A549 (cell line): ENCODE measurements at regions not wholly inside any gene's neighbourhood (a gene's known extent, or its start where the extent isn't known, plus 50 kb on each side); places are given as distances from the start of the nearest gene placed in this dataset.

Source experiments
- ATAC-seq, 2 experiments: fragments of 200-7000 bp in 1 of 2; fragments of >200 bp in 1 of 2; cut with Nextera tagmentation in 1 of 2; cut with Tn5 transposase in 1 of 2; 3 replicates each; pipeline versions ENCODE4 v1.8.0 to v1.9.1; 2018 to 2020; ENCODE audit warnings: mild to moderate bottlenecking in 1 of 2, moderate library complexity in 1 of 2
- CTCF ChIA-PET: fragments of 300-600 bp; sonication (Branson Sonifier 250); formaldehyde crosslinking; extraction: SDS; loops from one replicate; lab custom pipeline; 2021; ENCODE audit warnings: antibody characterized with exemption, inconsistent platforms; lab: Yijun Ruan, JAX
- POLR2A ChIA-PET: fragments of 350-600 bp; formaldehyde crosslinking; extraction: SDS; loops from one replicate; lab custom pipeline; 2021; ENCODE audit warnings: antibody characterized with exemption, inconsistent platforms; lab: Yijun Ruan, JAX
- DNase-seq, 2 experiments: peaks; one replicate each; pipeline versions ENCODE4 v3.0.0 to v3.0.0-alpha.2; 2011 to 2016; ENCODE audit warnings: low read depth in 1 of 2, low spot score in 1 of 2
- FAIRE-seq: peaks from 2 replicates; lab custom pipeline; 2011; peaks lifted over from hg19 to GRCh38; lab: Jason Lieb, UNC
- H3K27ac ChIP-seq, 2 experiments: fragments of >200 bp; sonication (Bioruptor Twin); formaldehyde crosslinking; 3 replicates each; pipeline ENCODE4 v1.5.1; 2016 to 2017
- H3K4me1 ChIP-seq: fragments of >200 bp; sonication (Bioruptor Twin); formaldehyde crosslinking; 3 replicates; pipeline ENCODE4 v1.6.1; 2016
- H3K4me2 ChIP-seq: fragments of >200 bp; sonication (Bioruptor Twin); formaldehyde crosslinking; 3 replicates; pipeline ENCODE4 v1.6.1; 2016
- H3K4me3 ChIP-seq: fragments of >200 bp; sonication (Bioruptor Twin); formaldehyde crosslinking; 3 replicates; pipeline ENCODE4 v1.5.1; 2016
- H3K9me3 ChIP-seq: fragments of >200 bp; sonication (Bioruptor Twin); formaldehyde crosslinking; 3 replicates; pipeline ENCODE4 v1.6.1; 2016
- BHLHE40 ChIP-seq: IDR thresholded peaks from 2 replicates; pipeline ENCODE4 v1.6.1; 2012; ENCODE audit warnings: low read depth, low read length, inconsistent platforms
- CBX2 ChIP-seq: fragments of 200-600 bp; sonication (generic); IDR thresholded peaks from 2 replicates; pipeline ENCODE4 v1.6.1; 2016; ENCODE audit warnings: low read depth, mild to moderate bottlenecking, borderline replicate concordance
- EP300 ChIP-seq, 2 experiments: fragments of >200 bp; sonication (Bioruptor Twin); formaldehyde crosslinking; IDR thresholded peaks; 2 replicates in 1 of 2; 3 replicates in 1 of 2; pipeline ENCODE4 v1.6.1; 2016 to 2017
- FOXS1 ChIP-seq: fragments of 250-450 bp; sonication (Bioruptor Pico); IDR thresholded peaks from 2 replicates; pipeline ENCODE4 v1.5.0; 2020; ENCODE audit warnings: mild to moderate bottlenecking, moderate library complexity
- HDAC2 ChIP-seq: fragments of 200-600 bp; sonication (generic); IDR thresholded peaks from 2 replicates; pipeline ENCODE4 v1.6.1; 2016
- HEYL ChIP-seq: fragments of 250-450 bp; sonication (Bioruptor Pico); IDR thresholded peaks from 2 replicates; pipeline ENCODE4 v1.8.0; 2021; ENCODE audit warnings: mild to moderate bottlenecking, moderate library complexity
- HOXA7 ChIP-seq: fragments of 250-450 bp; sonication (Bioruptor Pico); IDR thresholded peaks from 2 replicates; pipeline ENCODE4 v1.5.0; 2020; ENCODE audit warnings: mild to moderate bottlenecking, moderate library complexity
- HOXB5 ChIP-seq: fragments of 250-450 bp; sonication (Bioruptor Pico); IDR thresholded peaks from 2 replicates; pipeline ENCODE4 v1.5.0; 2020; ENCODE audit warnings: mild to moderate bottlenecking, moderate library complexity
- JUN ChIP-seq, 2 experiments: fragments of >200 bp; sonication (Bioruptor Twin); formaldehyde crosslinking; IDR thresholded peaks; 2 replicates in 1 of 2; 3 replicates in 1 of 2; pipeline ENCODE4 v1.6.1; 2016 to 2017
- JUNB ChIP-seq: fragments of >200 bp; sonication (Bioruptor Twin); formaldehyde crosslinking; IDR thresholded peaks from 2 replicates; pipeline ENCODE4 v1.6.1; 2016
- KDM1A ChIP-seq: fragments of 200-600 bp; sonication (generic); IDR thresholded peaks from 2 replicates; pipeline ENCODE4 v1.6.1; 2016; ENCODE audit warnings: low read depth, mild to moderate bottlenecking
- KDM5A ChIP-seq: fragments of 200-600 bp; sonication (generic); IDR thresholded peaks from 2 replicates; pipeline ENCODE4 v1.6.1; 2016; ENCODE audit warnings: antibody characterized with exemption, mild to moderate bottlenecking
- MAZ ChIP-seq: fragments of 150-350 bp; IDR thresholded peaks from 2 replicates; pipeline ENCODE4 v1.6.1; 2014; ENCODE audit warnings: antibody characterized with exemption, low read depth, low read length, borderline replicate concordance
- MYC ChIP-seq: IDR thresholded peaks from 2 replicates; pipeline ENCODE4 v1.6.1; 2012; ENCODE audit warnings: mild to moderate bottlenecking, inconsistent platforms, low read length, improper control_type of control experiment, borderline replicate concordance
- NFE2L2 ChIP-seq: fragments of 150-350 bp; conservative IDR thresholded peaks from 2 replicates; pipeline ENCODE4 v1.6.1; 2014; ENCODE audit warnings: low read length
- NR3C1 ChIP-seq: fragments of >200 bp; sonication (Bioruptor Twin); formaldehyde crosslinking; IDR thresholded peaks from 3 replicates; pipeline ENCODE4 v1.6.1; 2017
- POLR2A ChIP-seq: IDR thresholded peaks from 2 replicates; pipeline ENCODE4 v1.6.1; 2012; ENCODE audit warnings: mild to moderate bottlenecking, low read length
- POLR2AphosphoS2 ChIP-seq: conservative IDR thresholded peaks from 2 replicates; pipeline ENCODE4 v1.6.1; 2012; ENCODE audit warnings: low read length, improper control_type of control experiment, inconsistent platforms
- RAD21 ChIP-seq, 2 experiments: fragments of >200 bp in 1 of 2; sonication (Bioruptor Twin) in 1 of 2; formaldehyde crosslinking in 1 of 2; IDR thresholded peaks in 1 of 2; conservative IDR thresholded peaks in 1 of 2; 2 replicates in 1 of 2; 3 replicates in 1 of 2; pipeline ENCODE4 v1.6.1; 2012 to 2018; ENCODE audit warnings: inconsistent platforms in 1 of 2
- SMC3 ChIP-seq: fragments of >200 bp; sonication (Bioruptor Twin); formaldehyde crosslinking; IDR thresholded peaks from 3 replicates; pipeline ENCODE4 v1.6.1; 2018; ENCODE audit warnings: inconsistent platforms
- SREBF2 ChIP-seq: fragments of 450-650 bp; IDR thresholded peaks from 2 replicates; pipeline ENCODE4 v1.6.1; 2014; ENCODE audit warnings: mild to moderate bottlenecking, moderate library complexity
- TP53 ChIP-seq: fragments of 250-450 bp; sonication (Bioruptor Pico); IDR thresholded peaks from 2 replicates; pipeline ENCODE4 v1.5.0; 2021; ENCODE audit warnings: mild to moderate bottlenecking, moderate library complexity
- ZC3H11A ChIP-seq: fragments of 450-650 bp; IDR thresholded peaks from 2 replicates; pipeline ENCODE4 v1.6.1; 2014; ENCODE audit warnings: antibody characterized with exemption, mild to moderate bottlenecking
- ZFP36 ChIP-seq: fragments of 450-650 bp; IDR thresholded peaks from 2 replicates; pipeline ENCODE4 v1.6.1; 2014; ENCODE audit warnings: borderline replicate concordance; ENCODE audit not compliant: partially characterized antibody
- ZNF302 ChIP-seq: fragments of 250-450 bp; sonication (Bioruptor Pico); IDR thresholded peaks from 2 replicates; pipeline ENCODE4 v1.9.0; 2021; ENCODE audit warnings: inconsistent platforms, mild to moderate bottlenecking, moderate library complexity
- ZSCAN20 ChIP-seq: fragments of 250-450 bp; sonication (Bioruptor Pico); IDR thresholded peaks from 2 replicates; pipeline ENCODE4 v1.8.0; 2022; ENCODE audit warnings: mild to moderate bottlenecking, moderate library complexity
- WGBS: methylation state at CpG from one replicate; pipeline ENCODE4 v1.1.6; 2017; ENCODE audit errors: missing lambda C conversion rate; 5-methylcytosine and 5-hydroxymethylcytosine counted together
- TF ChIP-seq, protein P1 (sequence below): fragments of >200 bp; sonication (Bioruptor Twin); formaldehyde crosslinking; IDR thresholded peaks from 2 replicates; pipeline ENCODE4 v1.6.1; 2016
- TF ChIP-seq, protein P2 (sequence below): fragments of >200 bp; sonication (Bioruptor Twin); formaldehyde crosslinking; IDR thresholded peaks from 3 replicates; pipeline ENCODE4 v1.5.1; 2016
- TF ChIP-seq, protein P3 (sequence below): IDR thresholded peaks from 2 replicates; pipeline ENCODE4 v1.6.1; 2012
- TF ChIP-seq, protein P4 (sequence below): IDR thresholded peaks from 2 replicates; pipeline ENCODE4 v1.6.1; 2012

DNA sequence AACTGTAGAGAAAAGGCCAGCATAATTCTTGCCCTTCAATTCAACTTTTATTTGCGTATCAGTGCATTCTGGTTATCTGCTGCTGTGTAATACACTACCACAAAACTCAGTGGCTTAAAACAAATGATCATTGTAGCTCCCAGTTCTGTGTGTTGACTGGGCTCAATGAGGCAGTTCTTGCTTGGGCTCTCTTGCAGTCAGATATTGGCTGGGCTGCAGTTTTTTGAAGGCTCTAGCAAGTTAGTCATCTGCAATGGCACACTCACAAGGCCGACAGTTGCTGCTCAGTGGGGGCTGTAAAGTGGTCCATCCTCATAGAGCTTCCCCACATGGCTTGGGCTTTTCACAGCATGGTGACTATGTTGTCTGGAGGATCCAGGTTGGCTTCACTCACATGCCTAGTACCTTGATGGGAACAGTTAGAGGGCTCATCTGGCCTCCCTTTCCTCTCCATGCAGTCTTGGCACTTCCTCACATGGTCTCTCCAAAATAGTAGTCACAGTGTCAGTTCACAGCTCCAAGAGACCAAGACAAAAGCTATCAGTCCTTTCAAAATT is 110.6 kb upstream of the TNP1 start:
- no peak overlapping the region for H3K4me2 ChIP-seq
- FAIRE-seq: no peak
- H3K27ac ChIP-seq: no peak overlapping the region
- no peaks in the 10 kb centered on the region for H3K4me1 ChIP-seq
- H3K9me3 ChIP-seq: no peaks in the 10 kb centered on the region
- DNase-seq: no peak
- TF ChIP-seq EP300 (IDR thresholded peaks at IDR 0.05) (no peak), HEYL (CRISPR knock-in tag) (no peak), ZNF302 (no peak), ZSCAN20 (CRISPR knock-in tag) (no peak), TP53 (CRISPR knock-in tag) (no peak), RAD21 (conservative IDR thresholded peaks at IDR 0.05 in 1 of 2, IDR thresholded peaks at IDR 0.05 in 1 of 2) (no peak), KDM1A (no peak), CBX2 (no peak), JUNB (no peak), JUN (IDR thresholded peaks at IDR 0.05) (no peak), FOXS1 (no peak), HOXA7 (CRISPR knock-in tag) (no peak), ZC3H11A (no peak), BHLHE40 (no peak), MAZ (no peak)
- TF ChIP-seq, protein P1, sequence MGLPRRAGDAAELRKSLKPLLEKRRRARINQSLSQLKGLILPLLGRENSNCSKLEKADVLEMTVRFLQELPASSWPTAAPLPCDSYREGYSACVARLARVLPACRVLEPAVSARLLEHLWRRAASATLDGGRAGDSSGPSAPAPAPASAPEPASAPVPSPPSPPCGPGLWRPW: no peak
- TF ChIP-seq, protein P2, sequence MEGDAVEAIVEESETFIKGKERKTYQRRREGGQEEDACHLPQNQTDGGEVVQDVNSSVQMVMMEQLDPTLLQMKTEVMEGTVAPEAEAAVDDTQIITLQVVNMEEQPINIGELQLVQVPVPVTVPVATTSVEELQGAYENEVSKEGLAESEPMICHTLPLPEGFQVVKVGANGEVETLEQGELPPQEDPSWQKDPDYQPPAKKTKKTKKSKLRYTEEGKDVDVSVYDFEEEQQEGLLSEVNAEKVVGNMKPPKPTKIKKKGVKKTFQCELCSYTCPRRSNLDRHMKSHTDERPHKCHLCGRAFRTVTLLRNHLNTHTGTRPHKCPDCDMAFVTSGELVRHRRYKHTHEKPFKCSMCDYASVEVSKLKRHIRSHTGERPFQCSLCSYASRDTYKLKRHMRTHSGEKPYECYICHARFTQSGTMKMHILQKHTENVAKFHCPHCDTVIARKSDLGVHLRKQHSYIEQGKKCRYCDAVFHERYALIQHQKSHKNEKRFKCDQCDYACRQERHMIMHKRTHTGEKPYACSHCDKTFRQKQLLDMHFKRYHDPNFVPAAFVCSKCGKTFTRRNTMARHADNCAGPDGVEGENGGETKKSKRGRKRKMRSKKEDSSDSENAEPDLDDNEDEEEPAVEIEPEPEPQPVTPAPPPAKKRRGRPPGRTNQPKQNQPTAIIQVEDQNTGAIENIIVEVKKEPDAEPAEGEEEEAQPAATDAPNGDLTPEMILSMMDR: no peak
- TF ChIP-seq, protein P3, sequence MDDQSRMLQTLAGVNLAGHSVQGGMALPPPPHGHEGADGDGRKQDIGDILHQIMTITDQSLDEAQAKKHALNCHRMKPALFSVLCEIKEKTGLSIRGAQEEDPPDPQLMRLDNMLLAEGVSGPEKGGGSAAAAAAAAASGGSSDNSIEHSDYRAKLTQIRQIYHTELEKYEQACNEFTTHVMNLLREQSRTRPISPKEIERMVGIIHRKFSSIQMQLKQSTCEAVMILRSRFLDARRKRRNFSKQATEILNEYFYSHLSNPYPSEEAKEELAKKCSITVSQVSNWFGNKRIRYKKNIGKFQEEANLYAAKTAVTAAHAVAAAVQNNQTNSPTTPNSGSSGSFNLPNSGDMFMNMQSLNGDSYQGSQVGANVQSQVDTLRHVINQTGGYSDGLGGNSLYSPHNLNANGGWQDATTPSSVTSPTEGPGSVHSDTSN: no peak
- TF ChIP-seq, protein P4, sequence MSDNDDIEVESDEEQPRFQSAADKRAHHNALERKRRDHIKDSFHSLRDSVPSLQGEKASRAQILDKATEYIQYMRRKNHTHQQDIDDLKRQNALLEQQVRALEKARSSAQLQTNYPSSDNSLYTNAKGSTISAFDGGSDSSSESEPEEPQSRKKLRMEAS: no peak
- ATAC-seq: no peak
- 13% methylated on average over 2 of the region's 2 CpGs for WGBS
- CTCF ChIA-PET: interaction anchor here (0.8 kb wide), 1 partner anchor 11 kb away, joined by 3 read pairs; no protein-coding TSS in a partner anchor
- no peak overlapping the region for H3K4me3 ChIP-seq
- POLR2A ChIA-PET: no interaction called here

DNA sequence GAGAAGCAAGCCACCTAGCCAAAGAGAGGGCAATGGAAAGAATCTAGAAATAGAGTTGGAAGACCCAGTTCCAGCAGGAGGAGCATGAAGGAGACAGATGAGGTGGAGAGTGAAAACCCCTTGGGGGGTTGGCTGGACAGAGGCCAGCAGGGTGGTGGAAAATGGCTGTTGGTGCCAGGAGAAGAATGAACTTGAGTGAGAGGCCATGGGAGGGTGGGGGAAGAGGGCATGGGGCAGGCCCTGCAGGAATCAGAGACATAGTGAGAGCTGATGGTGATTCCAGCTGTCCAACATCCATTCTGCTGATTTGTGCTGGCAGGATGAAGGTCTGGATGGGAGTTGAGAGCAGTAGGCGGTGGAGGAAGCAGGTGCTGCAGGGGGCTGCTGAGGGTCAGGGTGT is 108.0 kb upstream of the TNP1 start:
- Histone ChIP-seq H3K27ac (no peak overlapping the region), H3K9me3 (no peaks in the 10 kb centered on the region)
- ATAC-seq (no peak), FAIRE-seq (no peak), DNase-seq (no peak)
- WGBS: 63% methylated on average over 1 of the region's 1 CpG
- POLR2A ChIA-PET: no interaction called here
- CTCF ChIA-PET: interaction anchor here (1.2 kb wide), 1 partner anchor 11 kb away, joined by 3 read pairs; no protein-coding TSS in a partner anchor
- TF ChIP-seq KDM1A (no peak), HOXB5 (CRISPR knock-in tag) (no peak), NR3C1 (no peak), BHLHE40 (no peak), EP300 (IDR thresholded peaks at IDR 0.05) (no peak), ZFP36 (no peak), HDAC2 (no peak), NFE2L2 (no peak), TP53 (CRISPR knock-in tag) (no peak), SREBF2 (no peak), POLR2A (no peak), ZNF302 (no peak), JUN (IDR thresholded peaks at IDR 0.05) (no peak), KDM5A (no peak), SMC3 (no peak), POLR2AphosphoS2 (no peak), MYC (no peak)
- TF ChIP-seq, protein P3: no peak
- TF ChIP-seq, protein P2: no peak
- TF ChIP-seq, all 56 proteins: peak for 0
- H3K4me3 ChIP-seq: no peak overlapping the region
- no peak overlapping the region for H3K4me2 ChIP-seq
- no peaks in the 10 kb centered on the region for H3K4me1 ChIP-seq
